Mononuclear cell (primary cell): ENCODE measurements at regions not wholly inside any gene's neighbourhood (a gene's known extent, or its start where the extent isn't known, plus 50 kb on each side); places are given as distances from the start of the nearest gene placed in this dataset.
"Not testable (repeated sequence)": the region's sequence is repeated elsewhere in the genome, so short reads cannot be mapped to it uniquely, and the experiment has no call there.

Source experiments
- H3K27me3 ChIP-seq: 2 replicates; pipeline ENCODE4 v1.6.0; 2011; ENCODE audit warnings: low read length, control low read depth; ENCODE audit not compliant: insufficient read depth
- H3K4me1 ChIP-seq: 2 replicates; pipeline ENCODE4 v1.5.1; 2011; ENCODE audit warnings: mild to moderate bottlenecking, low read length, control low read depth; ENCODE audit not compliant: insufficient read depth
- H3K4me3 ChIP-seq: 2 replicates; pipeline ENCODE4 v1.5.1; 2011; ENCODE audit warnings: mild to moderate bottlenecking, low read length, moderate library complexity
- H3K9me3 ChIP-seq: 2 replicates; pipeline ENCODE4 v1.5.1; 2011; ENCODE audit warnings: low read depth, mild to moderate bottlenecking, control low read depth, low read length

- not testable (repeated sequence) for H3K4me3 ChIP-seq, H3K27me3 ChIP-seq, H3K9me3 ChIP-seq, H3K4me1 ChIP-seq
These were observed 634.3 kb upstream of the CHD1 start for GRCh38 chr5:99562937-99563627.

DNA sequence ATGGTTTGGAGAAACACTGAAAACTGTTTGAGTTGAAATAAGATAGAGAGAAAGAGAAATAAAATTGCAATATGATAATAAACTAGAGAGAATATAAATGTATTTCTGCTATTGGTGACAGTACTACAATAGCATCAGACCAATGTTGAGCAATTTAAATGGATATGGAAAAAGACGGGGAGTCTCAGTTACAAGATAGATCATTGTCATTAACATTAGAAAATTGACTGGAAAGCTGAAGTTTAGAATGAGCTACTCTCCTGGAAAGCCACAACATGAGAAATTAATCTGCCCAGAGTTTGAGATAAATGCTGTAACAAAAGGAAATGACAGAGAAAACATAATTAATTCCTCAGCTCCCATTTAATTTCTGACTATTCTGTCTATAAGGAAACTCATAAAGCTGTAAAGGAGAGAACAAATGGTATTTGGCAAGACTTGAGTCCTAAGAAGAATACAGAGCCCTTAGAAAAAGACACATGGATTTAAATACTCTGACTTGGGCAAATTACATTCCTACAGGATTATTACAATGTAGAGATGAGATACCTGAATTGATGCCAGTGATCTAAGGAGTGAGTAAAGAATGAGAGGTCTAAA is 624.5 kb upstream of the CHD1 start:
- Histone ChIP-seq H3K4me3 (no peak overlapping the region), H3K9me3 (no peaks in the 10 kb centered on the region), H3K27me3 (no peaks in the 10 kb centered on the region), H3K4me1 (no peaks in the 10 kb centered on the region)

GRCh38 chr5:99544356-99544755 is 615.5 kb upstream of the CHD1 start:
- H3K4me1 ChIP-seq, result no peaks in the 10 kb centered on the region
- no peaks in the 10 kb centered on the region for H3K9me3 ChIP-seq
- no peaks in the 10 kb centered on the region for H3K27me3 ChIP-seq
- no peak overlapping the region for H3K4me3 ChIP-seq

DNA sequence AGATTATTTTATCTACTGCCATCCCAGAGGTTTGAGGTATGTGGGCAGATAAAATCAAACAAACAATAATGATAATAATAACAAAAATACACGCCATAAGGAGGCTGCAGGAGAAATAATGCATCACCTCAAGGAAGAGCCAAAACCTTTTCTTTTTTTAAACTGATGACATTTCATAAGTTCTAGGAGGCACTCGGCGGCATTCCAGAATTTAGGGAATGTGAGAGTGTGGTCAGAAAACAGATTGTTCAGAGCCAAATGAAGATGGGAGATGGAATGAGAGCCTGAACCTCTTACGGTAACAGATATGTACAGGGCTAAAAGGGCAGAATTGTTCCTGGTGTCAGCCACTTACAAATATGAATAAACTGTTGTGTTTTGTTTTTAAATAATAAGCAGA is 615.0 kb upstream of the CHD1 start:
- Histone ChIP-seq H3K4me3 (no peak overlapping the region), H3K27me3 (no peaks in the 10 kb centered on the region), H3K4me1 (no peaks in the 10 kb centered on the region), H3K9me3 (no peaks in the 10 kb centered on the region)

- H3K4me1 ChIP-seq, H3K4me3 ChIP-seq, H3K27me3 ChIP-seq, H3K9me3 ChIP-seq: not testable (repeated sequence)
These were observed 605.4 kb upstream of the CHD1 start for GRCh38 chr5:99534241-99534640.

DNA sequence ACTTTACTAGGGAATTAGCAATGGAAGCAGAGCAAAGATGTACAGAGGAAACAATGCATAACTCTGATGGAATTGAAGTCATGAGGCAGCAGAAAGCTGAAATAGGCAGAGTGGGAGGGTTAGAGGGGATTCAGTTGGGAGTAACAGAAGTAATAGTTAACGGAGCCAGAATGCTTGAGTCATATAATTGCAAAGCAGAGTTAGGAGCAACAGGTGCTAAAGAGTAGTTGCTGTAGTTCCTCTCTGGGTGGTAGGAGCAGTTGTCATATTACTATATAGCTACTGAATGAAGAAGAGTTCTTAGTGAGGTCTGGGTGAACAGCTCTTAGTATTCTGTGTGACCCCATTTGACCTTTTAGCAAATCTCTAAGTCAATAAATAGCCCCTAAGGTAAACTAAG is 592.9 kb upstream of the CHD1 start:
- H3K27me3 ChIP-seq, H3K4me1 ChIP-seq, H3K4me3 ChIP-seq, H3K9me3 ChIP-seq: not testable (repeated sequence)

- not testable (repeated sequence) for H3K4me3 ChIP-seq, H3K4me1 ChIP-seq, H3K27me3 ChIP-seq, H3K9me3 ChIP-seq
These were observed 587.2 kb upstream of the CHD1 start for GRCh38 chr5:99515864-99516490.

DNA sequence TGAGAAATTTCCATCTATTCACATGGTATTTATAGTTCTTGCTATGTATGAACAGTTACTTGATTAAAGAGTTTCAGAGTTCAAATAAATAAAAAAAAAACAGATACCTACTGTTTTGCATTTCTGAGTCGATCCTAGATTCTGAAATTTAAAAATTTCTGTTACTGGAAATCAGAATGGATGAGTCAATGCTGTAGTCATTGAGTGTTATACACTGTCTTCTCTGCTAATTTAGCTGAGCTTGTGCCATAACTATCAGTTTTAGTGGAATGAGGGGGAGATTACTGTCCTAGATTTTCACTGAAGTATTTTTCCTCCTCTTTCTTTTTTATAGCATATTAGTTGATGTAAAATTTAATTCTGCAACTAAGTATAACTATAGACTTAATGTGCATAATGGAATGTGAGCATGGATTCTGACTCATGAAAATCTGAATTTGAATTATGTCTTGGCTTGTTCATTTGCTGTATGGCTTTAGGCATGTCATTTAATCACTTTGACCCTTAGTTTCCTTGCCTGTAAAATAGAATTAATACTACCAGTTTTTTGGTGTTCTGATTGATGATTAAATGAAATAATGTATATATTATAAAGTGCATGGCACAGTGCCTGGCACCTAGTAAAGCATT is 581.5 kb upstream of the CHD1 start:
- not testable (repeated sequence) for H3K27me3 ChIP-seq, H3K4me1 ChIP-seq, H3K4me3 ChIP-seq, H3K9me3 ChIP-seq

GRCh38 chr5:99509064-99509463 is 580.3 kb upstream of the CHD1 start:
- not testable (repeated sequence) for H3K9me3 ChIP-seq, H3K4me3 ChIP-seq, H3K4me1 ChIP-seq, H3K27me3 ChIP-seq

DNA sequence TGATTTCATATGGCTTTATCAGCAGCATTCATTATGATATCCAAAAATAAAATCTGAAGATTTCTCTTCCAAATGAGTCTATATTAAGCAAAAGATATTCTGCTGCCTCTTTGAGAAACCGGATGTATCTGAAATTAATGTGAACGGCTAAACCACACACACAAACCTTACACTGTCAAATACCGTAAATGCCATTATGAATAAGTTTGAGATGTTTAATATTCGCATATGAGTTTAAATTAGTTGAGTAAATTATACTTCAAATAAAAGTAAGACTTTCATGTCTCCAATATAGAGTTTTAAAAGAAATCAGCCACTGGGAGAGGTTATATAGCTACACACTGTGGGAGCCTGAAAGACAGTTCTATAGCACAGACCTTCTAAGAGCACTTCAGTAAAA is 566.6 kb upstream of the CHD1 start:
- not testable (repeated sequence) for H3K27me3 ChIP-seq, H3K4me1 ChIP-seq, H3K9me3 ChIP-seq, H3K4me3 ChIP-seq

- H3K4me3 ChIP-seq, H3K9me3 ChIP-seq, H3K27me3 ChIP-seq, H3K4me1 ChIP-seq: not testable (repeated sequence)
These were observed 549.6 kb upstream of the CHD1 start for GRCh38 chr5:99478450-99478849.

GRCh38 chr5:99473328-99473727 is 544.5 kb upstream of the CHD1 start:
- H3K27me3 ChIP-seq, H3K4me1 ChIP-seq, H3K9me3 ChIP-seq, H3K4me3 ChIP-seq: not testable (repeated sequence)

DNA sequence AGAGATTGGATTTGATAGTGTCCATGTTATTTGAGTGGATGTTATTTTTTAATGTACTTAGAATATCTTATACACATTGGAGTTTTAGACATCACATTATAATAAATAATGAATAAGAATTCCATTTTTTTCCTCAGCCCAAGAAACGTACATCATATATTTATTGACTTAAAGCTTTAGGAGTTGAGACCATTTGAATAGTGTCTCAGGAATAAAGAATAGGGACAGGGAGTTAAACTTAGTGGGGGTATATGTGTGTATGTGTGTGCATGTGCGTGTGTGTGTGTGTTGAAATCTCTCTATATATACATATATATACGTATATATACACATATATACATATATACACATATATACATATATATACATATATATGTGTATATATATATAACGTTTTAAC is 542.9 kb upstream of the CHD1 start:
- H3K4me1 ChIP-seq, H3K9me3 ChIP-seq, H3K4me3 ChIP-seq, H3K27me3 ChIP-seq: not testable (repeated sequence)

DNA sequence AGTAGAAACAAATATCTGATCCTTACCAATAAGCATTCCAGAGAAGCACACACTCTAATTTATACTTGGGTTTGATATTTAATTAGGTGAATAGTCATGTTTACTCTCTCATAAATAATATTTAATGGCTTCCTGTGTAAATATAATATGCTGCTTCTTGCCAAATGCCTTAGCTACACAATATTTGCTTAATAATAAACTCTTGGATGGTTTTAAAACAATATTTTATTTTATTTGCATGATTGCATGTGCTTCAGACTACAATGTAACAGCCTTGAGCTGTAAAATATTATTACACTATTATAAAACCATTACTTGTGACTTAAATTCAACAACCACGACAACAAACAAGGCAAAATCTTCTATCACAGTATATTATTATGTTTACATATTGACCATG is 542.4 kb upstream of the CHD1 start:
- not testable (repeated sequence) for H3K4me1 ChIP-seq, H3K27me3 ChIP-seq, H3K4me3 ChIP-seq, H3K9me3 ChIP-seq

DNA sequence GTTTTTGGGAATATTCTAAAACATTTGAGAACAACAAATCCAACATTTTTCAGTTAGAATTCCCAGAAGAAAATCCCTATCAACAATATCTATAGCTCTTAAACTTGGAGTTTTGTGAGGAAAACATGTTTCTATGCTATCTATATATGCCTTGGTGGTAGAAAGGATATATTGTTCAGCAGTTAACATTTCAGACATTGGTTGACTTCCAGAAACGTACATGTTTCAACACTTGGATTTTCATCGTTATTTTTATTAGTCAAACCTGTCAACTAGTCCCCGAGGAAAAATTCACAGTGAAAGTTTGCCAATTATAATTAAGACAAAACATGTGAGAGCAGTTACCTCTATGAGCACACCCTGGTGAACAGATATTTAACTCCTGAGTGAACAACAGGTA is 541.8 kb upstream of the CHD1 start:
- not testable (repeated sequence) for H3K27me3 ChIP-seq, H3K4me3 ChIP-seq, H3K4me1 ChIP-seq, H3K9me3 ChIP-seq

- H3K27me3 ChIP-seq, result no peaks in the 10 kb centered on the region
- no peaks in the 10 kb centered on the region for H3K9me3 ChIP-seq
- no peaks in the 10 kb centered on the region for H3K4me1 ChIP-seq
- no peak overlapping the region for H3K4me3 ChIP-seq
These were observed 531.9 kb upstream of the CHD1 start for GRCh38 chr5:99460701-99461100.
